ENCODE measurements at regions not wholly inside any gene's neighbourhood (a gene's known extent, or its start where the extent isn't known, plus 50 kb on each side); places are given as distances from the start of the nearest gene placed in this dataset.
A peak's percentile ranks its signal among the peaks of the same experiment; 100 is the strongest.

- H2BK15ac ChIP-seq (ENCODE audit: low read length), result no peak overlapping the region
- H3K14ac ChIP-seq (ENCODE audit: low read length), result no peak overlapping the region
- no CpG with 5 or more reads among the region's 1 CpG for WGBS, 2 donors (ENCODE audit: extremely low coverage in 2 of 2, insufficient read length in 2 of 2, insufficient replicate concordance in 1 of 2)
- no peak overlapping the region for H3K18ac ChIP-seq (ENCODE audit: low read length)
- H2BK5ac ChIP-seq (ENCODE audit: low read length), result no peak overlapping the region
- H4K91ac ChIP-seq (ENCODE audit: low read depth, low read length, poor library complexity), result no peak overlapping the region
- peak; percentile 3 for DNase-seq (ENCODE audit: low spot score)
- H3K27ac ChIP-seq (replicated peaks; ENCODE audit: low read length), result no peak overlapping the region
- H2BK120ac ChIP-seq (ENCODE audit: low read depth, low read length), result no peak overlapping the region
- H4K8ac ChIP-seq (ENCODE audit: low read depth, low read length), result no peak overlapping the region
- H3K23ac ChIP-seq (ENCODE audit: low read depth, low read length, poor library complexity), result no peak overlapping the region
- no peak overlapping the region for H2BK12ac ChIP-seq (ENCODE audit: low read length)
- H2AK5ac ChIP-seq (ENCODE audit: low read depth, low read length), result no peak overlapping the region
- H3K79me1 ChIP-seq (ENCODE audit: low read depth, low read length), result no peaks in the 10 kb centered on the region
- no peak overlapping the region for H3K4ac ChIP-seq (ENCODE audit: low read length)
- H3K4me1 ChIP-seq (ENCODE audit: control insufficient read depth in 2 of 2, insufficient read depth in 1 of 2, low read depth in 1 of 2, low read length in 2 of 2), result peaks cover 0 to 3% of the 10 kb centered on the region in 2 donors
- H3K27me3 ChIP-seq (ENCODE audit: control insufficient read depth in 3 of 3, insufficient read depth in 3 of 3, low read depth in 1 of 3, low read length in 3 of 3), result no peaks in the 10 kb centered on the region
- no peaks in the 10 kb centered on the region for H3K36me3 ChIP-seq (replicated peaks in 1 of 2; ENCODE audit: control insufficient read depth in 2 of 2, insufficient read depth in 2 of 2, low read length in 2 of 2)
- no peak overlapping the region for H3K9ac ChIP-seq (ENCODE audit: low read depth, low read length, poor library complexity)
- H2AFZ ChIP-seq (ENCODE audit: low read length), result peak overlapping the region; percentile 23
- no peak overlapping the region for H3K4me2 ChIP-seq (ENCODE audit: insufficient read depth, low read length, poor library complexity, severe bottlenecking)
- no peak overlapping the region for H3K4me3 ChIP-seq (ENCODE audit: low read length in 2 of 2)
- H3K9me3 ChIP-seq (replicated peaks in 1 of 2; ENCODE audit: control insufficient read depth in 2 of 2, insufficient read depth in 1 of 2, low read depth in 1 of 2, low read length in 2 of 2), result no peaks in the 10 kb centered on the region
These were observed 337.5 kb upstream of the PDE3A start for GRCh38 chr12:20030826-20031225.

GRCh38 chr12:20039562-20039961 lies 328.8 kb upstream of the PDE3A start:
- Histone ChIP-seq H3K27me3 (ENCODE audit: control insufficient read depth in 3 of 3, insufficient read depth in 3 of 3, low read depth in 1 of 3, low read length in 3 of 3) (no peaks in the 10 kb centered on the region), H2BK5ac (ENCODE audit: low read length) (no peak overlapping the region), H3K4me1 (ENCODE audit: control insufficient read depth in 2 of 2, insufficient read depth in 1 of 2, low read depth in 1 of 2, low read length in 2 of 2) (peaks cover 2 to 3% of the 10 kb centered on the region in 2 donors), H3K18ac (ENCODE audit: low read length) (no peak overlapping the region), H2BK15ac (ENCODE audit: low read length) (no peak overlapping the region), H3K79me1 (ENCODE audit: low read depth, low read length) (no peaks in the 10 kb centered on the region), H4K91ac (ENCODE audit: low read depth, low read length, poor library complexity) (no peak overlapping the region), H2AFZ (ENCODE audit: low read length) (peak overlapping the region; percentile 66), H4K8ac (ENCODE audit: low read depth, low read length) (no peak overlapping the region), H2BK120ac (ENCODE audit: low read depth, low read length) (no peak overlapping the region), H3K23ac (ENCODE audit: low read depth, low read length, poor library complexity) (no peak overlapping the region), H3K36me3 (replicated peaks in 1 of 2; ENCODE audit: control insufficient read depth in 2 of 2, insufficient read depth in 2 of 2, low read length in 2 of 2) (no peaks in the 10 kb centered on the region), H3K4me2 (ENCODE audit: insufficient read depth, low read length, poor library complexity, severe bottlenecking) (no peak overlapping the region), H3K14ac (ENCODE audit: low read length) (no peak overlapping the region), H3K27ac (replicated peaks; ENCODE audit: low read length) (no peak overlapping the region), H2AK5ac (ENCODE audit: low read depth, low read length) (no peak overlapping the region), H3K4me3 (ENCODE audit: low read length in 2 of 2) (no peak overlapping the region), H3K9me3 (replicated peaks in 1 of 2; ENCODE audit: control insufficient read depth in 2 of 2, insufficient read depth in 1 of 2, low read depth in 1 of 2, low read length in 2 of 2) (no peaks in the 10 kb centered on the region), H3K4ac (ENCODE audit: low read length) (no peak overlapping the region), H2BK12ac (ENCODE audit: low read length) (no peak overlapping the region), H3K9ac (ENCODE audit: low read depth, low read length, poor library complexity) (no peak overlapping the region)
- WGBS, 2 donors (ENCODE audit: extremely low coverage in 2 of 2, insufficient read length in 2 of 2, insufficient replicate concordance in 1 of 2), result no CpG with 5 or more reads among the region's 4 CpGs
- DNase-seq (ENCODE audit: low spot score), result no peak

DNA sequence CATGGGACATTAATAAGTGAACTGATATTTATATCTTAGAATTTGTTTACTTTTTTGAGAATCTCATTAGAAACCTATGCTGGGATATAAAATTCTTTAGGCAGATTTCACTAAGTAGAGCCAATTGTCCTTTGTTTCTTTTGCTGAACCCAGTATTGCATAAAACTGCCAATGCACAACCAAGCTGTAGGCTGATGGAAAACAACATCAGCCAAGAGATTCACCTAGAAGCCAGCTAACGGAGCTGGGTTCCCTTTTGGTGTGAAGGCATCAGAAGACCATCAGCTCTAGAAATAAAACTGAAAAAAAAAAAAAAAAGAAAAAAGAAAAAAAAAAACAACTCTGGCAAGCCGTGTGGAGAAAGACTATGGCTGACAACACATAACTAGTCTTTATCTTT lies 328.2 kb upstream of the PDE3A start:
- H4K91ac ChIP-seq (ENCODE audit: low read depth, low read length, poor library complexity), result no peak overlapping the region
- no peak for DNase-seq (ENCODE audit: low spot score)
- H3K36me3 ChIP-seq (replicated peaks in 1 of 2; ENCODE audit: control insufficient read depth in 2 of 2, insufficient read depth in 2 of 2, low read length in 2 of 2), result no peaks in the 10 kb centered on the region
- no peak overlapping the region for H4K8ac ChIP-seq (ENCODE audit: low read depth, low read length)
- H2AFZ ChIP-seq (ENCODE audit: low read length), result peak overlapping the region; percentile 66
- no CpG with 5 or more reads among the region's 2 CpGs for WGBS, 2 donors (ENCODE audit: extremely low coverage in 2 of 2, insufficient read length in 2 of 2, insufficient replicate concordance in 1 of 2)
- H2BK15ac ChIP-seq (ENCODE audit: low read length), result no peak overlapping the region
- H2BK12ac ChIP-seq (ENCODE audit: low read length), result no peak overlapping the region
- no peak overlapping the region for H3K4me2 ChIP-seq (ENCODE audit: insufficient read depth, low read length, poor library complexity, severe bottlenecking)
- no peaks in the 10 kb centered on the region for H3K79me1 ChIP-seq (ENCODE audit: low read depth, low read length)
- no peak overlapping the region for H3K27ac ChIP-seq (replicated peaks; ENCODE audit: low read length)
- H2BK5ac ChIP-seq (ENCODE audit: low read length), result no peak overlapping the region
- H3K18ac ChIP-seq (ENCODE audit: low read length), result no peak overlapping the region
- no peak overlapping the region for H3K9ac ChIP-seq (ENCODE audit: low read depth, low read length, poor library complexity)
- H3K4me1 ChIP-seq (ENCODE audit: control insufficient read depth in 2 of 2, insufficient read depth in 1 of 2, low read depth in 1 of 2, low read length in 2 of 2), result peaks cover 2 to 3% of the 10 kb centered on the region in 2 donors
- no peak overlapping the region for H3K4ac ChIP-seq (ENCODE audit: low read length)
- H2BK120ac ChIP-seq (ENCODE audit: low read depth, low read length), result no peak overlapping the region
- no peaks in the 10 kb centered on the region for H3K9me3 ChIP-seq (replicated peaks in 1 of 2; ENCODE audit: control insufficient read depth in 2 of 2, insufficient read depth in 1 of 2, low read depth in 1 of 2, low read length in 2 of 2)
- no peak overlapping the region for H3K4me3 ChIP-seq (ENCODE audit: low read length in 2 of 2)
- H3K14ac ChIP-seq (ENCODE audit: low read length), result no peak overlapping the region
- no peak overlapping the region for H2AK5ac ChIP-seq (ENCODE audit: low read depth, low read length)
- H3K27me3 ChIP-seq (ENCODE audit: control insufficient read depth in 3 of 3, insufficient read depth in 3 of 3, low read depth in 1 of 3, low read length in 3 of 3), result no peaks in the 10 kb centered on the region
- H3K23ac ChIP-seq (ENCODE audit: low read depth, low read length, poor library complexity), result no peak overlapping the region

DNA sequence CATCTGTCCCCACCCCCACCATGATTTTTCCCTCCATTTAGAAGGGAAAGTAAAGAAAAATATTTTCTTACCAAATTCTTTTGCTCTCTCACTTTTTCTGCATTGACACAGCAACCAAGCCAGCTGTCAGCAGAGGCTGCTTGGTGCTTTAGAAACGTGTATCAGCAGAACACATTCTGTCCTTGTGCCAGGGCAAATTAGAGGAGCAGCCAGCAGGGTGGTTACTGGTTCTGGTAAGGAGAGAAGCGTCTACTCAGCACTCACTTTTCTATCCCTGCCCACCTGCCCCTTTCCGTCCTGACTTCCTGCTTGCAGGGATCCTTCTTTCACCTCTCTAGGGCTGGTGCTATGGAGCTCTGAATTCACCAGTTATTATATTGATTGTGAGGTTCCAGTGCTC lies 327.5 kb upstream of the PDE3A start:
- peaks cover 2 to 3% of the 10 kb centered on the region in 2 donors for H3K4me1 ChIP-seq (ENCODE audit: control insufficient read depth in 2 of 2, insufficient read depth in 1 of 2, low read depth in 1 of 2, low read length in 2 of 2)
- no peak overlapping the region for H3K23ac ChIP-seq (ENCODE audit: low read depth, low read length, poor library complexity)
- H3K36me3 ChIP-seq (replicated peaks in 1 of 2; ENCODE audit: control insufficient read depth in 2 of 2, insufficient read depth in 2 of 2, low read length in 2 of 2), result no peaks in the 10 kb centered on the region
- H2AFZ ChIP-seq (ENCODE audit: low read length), result peak overlapping the region; percentile 16
- no peak overlapping the region for H3K18ac ChIP-seq (ENCODE audit: low read length)
- no peaks in the 10 kb centered on the region for H3K9me3 ChIP-seq (replicated peaks in 1 of 2; ENCODE audit: control insufficient read depth in 2 of 2, insufficient read depth in 1 of 2, low read depth in 1 of 2, low read length in 2 of 2)
- H2BK15ac ChIP-seq (ENCODE audit: low read length), result no peak overlapping the region
- no peak overlapping the region for H3K4me3 ChIP-seq (ENCODE audit: low read length in 2 of 2)
- no peak overlapping the region for H3K27ac ChIP-seq (replicated peaks; ENCODE audit: low read length)
- WGBS, 2 donors (ENCODE audit: extremely low coverage in 2 of 2, insufficient read length in 2 of 2, insufficient replicate concordance in 1 of 2), result no CpG with 5 or more reads among the region's 3 CpGs
- no peak overlapping the region for H3K9ac ChIP-seq (ENCODE audit: low read depth, low read length, poor library complexity)
- no peak overlapping the region for H2BK5ac ChIP-seq (ENCODE audit: low read length)
- H3K79me1 ChIP-seq (ENCODE audit: low read depth, low read length), result no peaks in the 10 kb centered on the region
- H2AK5ac ChIP-seq (ENCODE audit: low read depth, low read length), result no peak overlapping the region
- no peak overlapping the region for H3K14ac ChIP-seq (ENCODE audit: low read length)
- no peak overlapping the region for H4K8ac ChIP-seq (ENCODE audit: low read depth, low read length)
- no peak overlapping the region for H3K4me2 ChIP-seq (ENCODE audit: insufficient read depth, low read length, poor library complexity, severe bottlenecking)
- DNase-seq (ENCODE audit: low spot score), result no peak
- no peaks in the 10 kb centered on the region for H3K27me3 ChIP-seq (ENCODE audit: control insufficient read depth in 3 of 3, insufficient read depth in 3 of 3, low read depth in 1 of 3, low read length in 3 of 3)
- H2BK120ac ChIP-seq (ENCODE audit: low read depth, low read length), result no peak overlapping the region
- H4K91ac ChIP-seq (ENCODE audit: low read depth, low read length, poor library complexity), result no peak overlapping the region
- H2BK12ac ChIP-seq (ENCODE audit: low read length), result no peak overlapping the region
- H3K4ac ChIP-seq (ENCODE audit: low read length), result no peak overlapping the region
